ENCODE measurements at regions not wholly inside any gene's neighbourhood (a gene's known extent, or its start where the extent isn't known, plus 50 kb on each side); places are given as distances from the start of the nearest gene placed in this dataset.

DNA sequence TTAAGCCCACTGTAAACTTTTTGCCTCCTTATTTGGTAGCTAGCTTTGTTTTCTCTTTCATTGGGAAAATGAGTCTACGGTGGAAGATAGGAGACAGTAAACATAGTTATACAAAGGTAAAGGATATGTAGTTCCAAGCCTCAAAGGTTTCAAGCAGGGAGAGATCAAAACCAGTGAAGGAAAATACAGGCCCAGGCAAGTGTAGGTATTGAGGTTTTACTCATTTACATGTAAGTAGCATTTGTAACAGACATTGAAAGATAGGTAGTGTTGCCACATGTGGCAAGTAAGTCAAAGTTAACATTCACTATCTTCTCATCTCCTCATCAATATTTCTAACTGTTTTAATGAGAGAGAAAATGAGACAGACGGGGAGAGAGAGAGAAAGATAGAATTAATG lies 136.5 kb downstream of the RTL3 start:
- TF ChIP-seq, protein P1, sequence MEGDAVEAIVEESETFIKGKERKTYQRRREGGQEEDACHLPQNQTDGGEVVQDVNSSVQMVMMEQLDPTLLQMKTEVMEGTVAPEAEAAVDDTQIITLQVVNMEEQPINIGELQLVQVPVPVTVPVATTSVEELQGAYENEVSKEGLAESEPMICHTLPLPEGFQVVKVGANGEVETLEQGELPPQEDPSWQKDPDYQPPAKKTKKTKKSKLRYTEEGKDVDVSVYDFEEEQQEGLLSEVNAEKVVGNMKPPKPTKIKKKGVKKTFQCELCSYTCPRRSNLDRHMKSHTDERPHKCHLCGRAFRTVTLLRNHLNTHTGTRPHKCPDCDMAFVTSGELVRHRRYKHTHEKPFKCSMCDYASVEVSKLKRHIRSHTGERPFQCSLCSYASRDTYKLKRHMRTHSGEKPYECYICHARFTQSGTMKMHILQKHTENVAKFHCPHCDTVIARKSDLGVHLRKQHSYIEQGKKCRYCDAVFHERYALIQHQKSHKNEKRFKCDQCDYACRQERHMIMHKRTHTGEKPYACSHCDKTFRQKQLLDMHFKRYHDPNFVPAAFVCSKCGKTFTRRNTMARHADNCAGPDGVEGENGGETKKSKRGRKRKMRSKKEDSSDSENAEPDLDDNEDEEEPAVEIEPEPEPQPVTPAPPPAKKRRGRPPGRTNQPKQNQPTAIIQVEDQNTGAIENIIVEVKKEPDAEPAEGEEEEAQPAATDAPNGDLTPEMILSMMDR (IDR thresholded peaks at IDR 0.05; ENCODE audit: low read depth, low read length, poor library complexity, severe bottlenecking), result no peak
- no peak for TF ChIP-seq EZH2phosphoT487 (IDR thresholded peaks at IDR 0.05; ENCODE audit: borderline replicate concordance, low read length)

All from DOHH2 (cell line).